BJ (cell line): ENCODE measurements at regions not wholly inside any gene's neighbourhood (a gene's known extent, or its start where the extent isn't known, plus 50 kb on each side); places are given as distances from the start of the nearest gene placed in this dataset.
A peak's percentile ranks its signal among the peaks of the same experiment; 100 is the strongest.

Experiments
- CTCF ChIA-PET: fragments of 350-600 bp; formaldehyde crosslinking; extraction: SDS; loops from one replicate; lab custom pipeline; 2021; ENCODE audit warnings: antibody characterized with exemption, inconsistent platforms; lab: Yijun Ruan, JAX
- POLR2A ChIA-PET: fragments of 300-600 bp; sonication (Branson Sonifier 250); formaldehyde crosslinking; extraction: SDS; loops from one replicate; lab custom pipeline; 2021; ENCODE audit warnings: antibody characterized with exemption; lab: Charles Lee
- DNase-seq: peaks from one replicate; pipeline ENCODE4 v3.0.0-alpha.2; 2011; ENCODE audit warnings: low read depth
- H3K27me3 ChIP-seq: 2 replicates; pipeline ENCODE4 v1.6.0; 2011; ENCODE audit warnings: low read length; ENCODE audit not compliant: control insufficient read depth, insufficient read depth
- H3K36me3 ChIP-seq: 2 replicates; pipeline ENCODE4 v1.5.1; 2011; ENCODE audit warnings: low read length; ENCODE audit not compliant: control insufficient read depth, insufficient read depth
- H3K4me3 ChIP-seq: 2 replicates; pipeline ENCODE4 v1.5.1; 2011; ENCODE audit warnings: low read depth, mild to moderate bottlenecking, control low read depth, low read length
- CTCF ChIP-seq: IDR thresholded peaks from 2 replicates; pipeline ENCODE4 v1.5.1; 2011; ENCODE audit warnings: low read depth, mild to moderate bottlenecking, control low read depth, inconsistent platforms, low read length, moderate library complexity; ENCODE audit not compliant: insufficient read depth

GRCh38 chr5:125526966-125527365 lies 780.5 kb upstream of the ZNF608 start:
- DNase-seq: no peak
- no peak for TF ChIP-seq CTCF
- no peaks in the 10 kb centered on the region for H3K27me3 ChIP-seq
- POLR2A ChIA-PET: no interaction called here
- no peak overlapping the region for H3K4me3 ChIP-seq
- CTCF ChIA-PET: interaction anchor here (0.6 kb wide), 1 partner anchor 868 kb away, joined by 3 read pairs; no protein-coding TSS in a partner anchor
- H3K36me3 ChIP-seq: no peaks in the 10 kb centered on the region

GRCh38 chr5:125528881-125529280 lies 782.4 kb upstream of the ZNF608 start:
- POLR2A ChIA-PET: no interaction called here
- DNase-seq: no peak

GRCh38 chr5:125530833-125531615 lies 784.6 kb upstream of the ZNF608 start:
- ChIA-PET CTCF (no interaction called here), POLR2A (no interaction called here)
- no peak overlapping the region for H3K4me3 ChIP-seq
- TF ChIP-seq CTCF: no peak
- H3K27me3 ChIP-seq: no peaks in the 10 kb centered on the region
- no peaks in the 10 kb centered on the region for H3K36me3 ChIP-seq
- DNase-seq: no peak

More at GRCh38 chr5:125528881-125529280, 782.4 kb upstream of the ZNF608 start:
- TF ChIP-seq CTCF: no peak
- Histone ChIP-seq H3K27me3 (no peaks in the 10 kb centered on the region), H3K36me3 (no peaks in the 10 kb centered on the region), H3K4me3 (no peak overlapping the region)
- CTCF ChIA-PET: no interaction called here

GRCh38 chr5:125536095-125536494 lies 789.7 kb upstream of the ZNF608 start:
- Histone ChIP-seq H3K27me3 (no peaks in the 10 kb centered on the region), H3K4me3 (no peak overlapping the region), H3K36me3 (no peaks in the 10 kb centered on the region)
- DNase-seq: no peak
- TF ChIP-seq CTCF: no peak
- CTCF ChIA-PET: no interaction called here
- POLR2A ChIA-PET: no interaction called here

GRCh38 chr5:125536582-125536981 lies 790.1 kb upstream of the ZNF608 start:
- Histone ChIP-seq H3K36me3 (no peaks in the 10 kb centered on the region), H3K4me3 (no peak overlapping the region), H3K27me3 (no peaks in the 10 kb centered on the region)
- peak; percentile 34 for DNase-seq
- POLR2A ChIA-PET: no interaction called here
- CTCF ChIA-PET: no interaction called here
- TF ChIP-seq CTCF: no peak
